Retina (tissue), 1 donor: ENCODE measurements at regions not wholly inside any gene's neighbourhood (a gene's known extent, or its start where the extent isn't known, plus 50 kb on each side); places are given as distances from the start of the nearest gene placed in this dataset.

ENCODE experiments used
- DNase-seq: peaks from one replicate; pipeline ENCODE4 v3.0.0-alpha.2; 2016

DNA sequence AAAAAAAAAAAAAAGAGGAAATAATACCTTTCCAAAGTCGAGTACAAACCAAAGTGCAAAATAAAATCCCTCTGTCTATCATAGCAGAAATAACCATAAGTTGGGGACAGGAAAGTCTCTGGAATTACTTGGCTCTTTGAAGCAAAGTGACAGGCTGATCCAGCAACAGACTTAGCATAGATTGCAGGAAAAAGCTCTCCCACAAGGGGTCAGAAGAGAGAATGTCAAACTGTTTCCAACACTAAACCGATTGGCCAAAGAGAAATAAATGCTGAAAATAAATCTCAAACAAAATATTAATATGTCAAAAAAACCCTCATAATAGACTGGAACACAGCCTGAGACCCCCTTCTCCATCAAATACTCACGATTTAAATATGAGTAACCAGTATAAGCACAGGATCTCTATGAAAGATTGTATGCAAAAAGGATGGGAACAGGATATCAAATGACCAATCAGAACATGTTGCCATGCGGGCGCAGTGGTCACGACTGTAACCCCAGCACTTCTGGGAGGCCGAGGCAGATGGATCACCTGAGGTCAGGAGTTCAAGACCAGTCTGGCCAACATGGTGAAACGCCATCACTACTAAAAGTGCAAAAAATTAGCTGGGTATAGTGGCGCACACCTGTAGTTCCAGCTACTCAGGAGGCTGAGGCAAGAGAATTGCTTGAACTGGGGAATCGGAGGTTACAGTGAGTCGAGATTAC lies 1000.7 kb upstream of the LRRN3 start:
- no peak for DNase-seq

DNA sequence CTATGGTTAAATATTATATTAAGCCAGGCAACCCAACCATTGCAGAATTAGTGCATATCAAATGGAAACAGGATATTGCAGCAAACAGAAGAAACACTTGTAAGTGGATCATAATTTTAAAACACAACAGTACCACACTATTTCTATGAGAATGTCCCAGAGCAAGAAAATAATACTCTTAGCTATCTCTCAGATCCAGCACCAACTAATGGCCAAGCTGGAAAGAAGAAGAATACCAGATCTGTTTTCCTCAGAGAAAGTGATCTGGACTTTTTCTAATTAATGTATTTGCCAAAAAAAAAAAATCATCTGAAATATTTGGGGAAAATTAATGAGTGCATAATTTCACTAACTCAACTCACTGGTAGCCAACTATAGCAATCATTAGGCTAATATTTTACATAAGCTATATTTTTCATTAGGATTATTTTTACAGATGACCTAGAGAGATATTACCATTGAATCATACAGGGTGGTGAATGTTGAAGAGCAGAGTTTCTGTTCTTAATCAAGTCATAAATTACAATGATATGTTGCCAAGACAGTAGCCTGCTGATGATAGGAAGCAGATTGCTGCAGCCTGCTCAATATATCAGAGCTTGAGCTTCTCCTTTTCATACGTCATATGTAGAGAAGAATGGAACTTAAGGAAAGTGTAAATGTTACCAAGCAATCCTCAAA lies 995.4 kb upstream of the LRRN3 start:
- no peak for DNase-seq

DNA sequence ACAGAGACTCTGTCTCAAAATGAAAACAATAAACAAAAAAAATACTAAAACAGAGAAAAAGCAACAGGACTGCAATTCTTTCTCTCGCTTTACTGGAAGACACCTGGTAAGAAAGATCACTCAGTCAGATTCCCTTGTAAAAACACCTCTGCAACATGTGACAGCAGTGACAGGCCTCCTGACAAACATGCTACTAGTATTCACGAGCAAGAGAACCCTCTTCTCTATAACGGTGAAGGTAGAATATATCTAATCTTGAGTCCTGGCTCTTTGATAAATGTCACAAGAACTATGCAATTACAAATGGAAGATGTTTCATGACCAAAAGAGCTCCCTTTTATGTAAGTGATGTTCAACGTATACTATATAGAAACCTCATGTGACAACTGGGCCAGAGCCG lies 986.7 kb upstream of the LRRN3 start:
- DNase-seq, result no peak

DNA sequence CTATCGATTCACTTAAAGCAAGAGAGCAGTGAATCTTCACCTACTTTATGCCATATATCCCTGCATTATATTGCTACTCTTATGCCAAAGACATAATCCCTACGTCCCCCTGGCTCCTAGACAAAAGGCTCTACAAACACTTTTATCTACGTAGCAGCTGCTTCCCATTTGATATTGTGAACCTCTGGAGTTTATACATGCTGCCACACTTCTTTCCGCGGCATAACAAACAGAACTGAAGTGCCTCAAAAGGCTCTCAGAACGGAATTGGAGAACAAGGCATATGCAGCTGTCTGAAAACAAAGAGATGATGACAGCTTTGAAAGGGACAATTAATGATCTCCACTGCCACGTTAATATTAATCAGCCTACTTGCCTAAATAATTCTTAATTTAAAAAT lies 985.6 kb upstream of the LRRN3 start:
- DNase-seq, result no peak

DNA sequence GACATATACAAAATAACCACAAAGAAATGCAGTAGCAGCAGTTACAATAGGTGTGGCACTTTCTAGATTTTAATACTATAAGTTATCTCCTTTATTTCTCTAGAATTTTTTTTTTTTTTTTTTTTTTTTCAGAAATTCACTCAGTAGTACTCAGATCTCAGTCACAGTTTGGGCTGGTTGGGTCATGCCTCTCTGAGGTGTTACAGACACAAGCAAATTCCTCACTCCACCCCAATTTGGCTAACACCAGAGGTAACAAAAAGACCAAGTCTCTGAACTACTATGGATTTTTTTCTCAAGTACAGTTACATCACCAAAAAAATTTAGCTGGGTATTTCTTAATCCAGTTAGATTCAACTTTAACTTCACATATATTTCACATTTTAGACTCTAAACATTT lies 985.1 kb upstream of the LRRN3 start:
- DNase-seq, result no peak

DNA sequence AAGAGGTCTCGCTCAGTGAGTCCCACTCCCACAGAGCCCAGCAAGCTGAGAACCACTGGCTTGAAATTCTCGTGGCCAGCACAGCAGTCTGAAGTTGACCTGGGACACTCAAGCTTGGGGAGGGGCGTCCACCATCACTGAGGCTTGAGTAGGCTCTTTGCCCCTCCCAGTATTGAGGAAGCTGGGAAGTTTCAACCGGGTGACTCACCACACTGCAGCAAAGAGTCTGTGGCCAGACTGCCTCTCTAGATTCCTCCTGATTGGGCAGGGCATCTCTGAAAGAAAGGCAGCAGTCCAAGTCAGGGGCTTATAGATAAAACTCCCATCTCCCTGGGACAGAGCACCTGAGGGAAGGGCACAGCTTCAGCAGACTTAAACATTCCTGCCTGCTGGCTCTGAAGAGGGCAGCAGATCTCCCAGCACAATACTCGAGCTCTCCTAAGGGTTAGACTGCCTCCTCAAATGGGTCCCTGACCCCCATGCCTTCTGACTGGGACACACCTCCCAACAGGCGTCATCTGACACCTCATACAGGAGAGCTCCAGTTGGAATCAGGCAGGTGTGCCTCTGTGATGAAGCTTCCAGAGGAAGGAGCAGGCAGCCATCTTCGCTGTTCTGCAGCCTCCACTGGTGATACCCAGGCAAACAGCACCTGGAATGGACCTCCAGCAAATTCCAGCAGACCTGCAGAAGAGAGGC lies 970.9 kb upstream of the LRRN3 start:
- DNase-seq, result no peak

DNA sequence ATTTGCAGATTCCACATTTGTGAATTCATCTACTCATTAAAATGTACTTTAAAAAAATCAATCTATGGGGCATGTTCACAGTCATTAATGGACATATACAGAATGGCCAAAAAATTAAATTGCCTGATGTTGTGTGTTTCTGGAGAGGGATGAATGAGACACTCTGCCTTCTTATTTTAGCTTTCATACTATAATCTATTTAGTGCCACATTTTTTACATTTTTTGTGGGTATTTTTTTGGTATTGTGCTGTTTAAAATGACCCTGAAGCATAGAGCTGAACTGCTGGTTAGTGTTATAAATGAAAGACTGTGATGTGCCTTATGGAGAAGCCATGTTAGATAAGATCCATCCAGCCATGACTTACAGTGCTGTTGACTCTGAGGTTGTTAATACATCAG lies 961.8 kb upstream of the LRRN3 start:
- DNase-seq, result no peak

DNA sequence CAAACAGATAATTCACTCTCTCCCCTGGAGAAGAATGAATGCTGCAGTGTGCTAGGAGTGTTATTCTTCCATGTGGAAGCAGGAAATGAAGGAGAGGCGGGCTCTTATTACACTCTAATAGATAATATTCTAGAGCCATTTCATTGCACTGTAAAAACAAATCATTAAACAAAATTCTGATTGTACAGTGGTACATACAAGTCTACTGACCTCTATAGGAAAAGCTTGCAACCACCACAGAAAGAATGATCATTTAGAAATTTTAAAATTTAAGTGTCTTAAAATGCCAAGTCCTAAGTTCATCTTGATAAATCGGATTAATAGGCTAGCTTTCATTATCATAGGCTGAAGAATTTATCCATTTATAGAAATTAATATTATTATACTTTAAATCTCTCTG lies 960.3 kb upstream of the LRRN3 start:
- DNase-seq, result no peak

DNA sequence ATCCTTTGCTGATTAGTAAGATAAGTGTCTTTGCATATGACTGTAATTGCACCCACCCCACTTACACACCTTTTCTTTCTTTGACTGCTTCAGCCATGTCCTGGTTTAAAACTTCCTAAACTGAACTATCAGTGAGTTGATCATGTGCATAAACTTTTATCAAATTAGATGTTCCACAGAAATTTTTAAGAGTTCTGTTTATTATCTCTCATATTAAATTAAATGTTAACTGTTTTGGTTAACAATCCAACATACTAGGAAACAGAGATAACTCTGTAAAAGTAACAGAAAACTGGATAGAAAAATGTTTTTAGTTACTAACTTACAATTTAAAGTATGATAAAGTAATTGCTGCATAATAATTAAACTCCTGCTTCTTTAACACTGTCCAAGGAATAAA lies 959.6 kb upstream of the LRRN3 start:
- DNase-seq, result no peak

DNA sequence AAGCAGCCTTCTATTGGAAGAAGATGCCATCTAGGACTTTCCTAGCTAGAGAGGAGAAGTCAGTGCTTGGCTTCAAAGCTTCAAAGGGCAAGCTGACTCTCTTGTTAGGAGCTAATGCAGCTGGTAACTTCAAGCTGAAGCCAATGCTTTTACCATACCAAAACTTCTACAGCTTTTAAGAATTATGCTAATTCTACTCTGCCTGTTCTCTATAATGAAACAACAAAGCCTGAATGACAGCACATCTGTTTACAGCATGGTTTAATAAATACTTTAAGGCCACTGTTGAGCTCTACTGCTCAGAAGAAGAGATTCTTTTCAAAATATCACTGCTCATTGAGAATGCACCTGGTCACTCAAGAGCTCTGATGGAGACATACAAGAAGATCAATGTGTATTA lies 951.9 kb upstream of the LRRN3 start:
- DNase-seq, result no peak

DNA sequence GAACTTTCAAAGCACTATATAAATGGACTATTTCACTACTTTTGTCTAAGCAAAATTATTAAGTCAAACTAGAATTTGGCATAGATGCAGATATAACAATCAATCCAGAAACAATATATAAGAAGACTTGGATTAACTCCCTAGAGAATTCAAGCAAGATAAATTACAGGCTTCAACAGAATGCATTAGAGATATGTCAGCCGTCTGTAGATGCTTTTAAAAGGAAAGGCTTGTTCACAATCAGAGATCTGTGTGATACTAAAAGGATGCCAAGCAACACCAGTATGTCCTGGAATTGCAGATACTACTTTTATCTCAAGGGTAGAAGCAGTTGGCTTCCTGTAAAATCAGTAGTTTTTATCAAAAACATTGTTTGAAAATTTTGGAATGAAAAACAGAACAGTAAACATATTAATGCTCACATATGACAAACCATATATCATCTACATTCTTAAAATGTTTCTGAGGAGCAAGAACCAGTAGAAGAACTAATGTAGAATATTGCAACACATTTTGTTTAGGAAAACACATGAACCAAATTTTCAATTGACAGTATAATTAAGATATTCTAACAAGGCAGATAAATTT lies 947.9 kb upstream of the LRRN3 start:
- DNase-seq, result no peak

DNA sequence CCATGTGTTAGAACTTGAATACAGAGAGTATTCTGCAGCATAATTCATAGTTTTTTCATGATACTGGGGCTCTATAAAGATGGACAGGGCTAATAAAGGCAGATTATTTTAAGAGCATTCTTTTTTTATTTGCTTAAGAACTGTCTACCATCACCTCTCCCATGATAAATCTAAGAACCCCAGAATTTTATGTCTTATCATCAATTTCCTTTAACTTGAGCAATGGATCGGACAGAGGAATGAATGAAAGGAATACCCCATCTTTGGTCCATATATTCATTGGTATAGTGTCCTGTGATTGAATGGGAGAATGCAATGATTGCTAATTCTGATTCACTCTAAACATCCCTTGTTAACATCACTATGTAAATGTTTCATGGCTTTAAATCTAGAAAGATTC lies 946.3 kb upstream of the LRRN3 start:
- no peak for DNase-seq

DNA sequence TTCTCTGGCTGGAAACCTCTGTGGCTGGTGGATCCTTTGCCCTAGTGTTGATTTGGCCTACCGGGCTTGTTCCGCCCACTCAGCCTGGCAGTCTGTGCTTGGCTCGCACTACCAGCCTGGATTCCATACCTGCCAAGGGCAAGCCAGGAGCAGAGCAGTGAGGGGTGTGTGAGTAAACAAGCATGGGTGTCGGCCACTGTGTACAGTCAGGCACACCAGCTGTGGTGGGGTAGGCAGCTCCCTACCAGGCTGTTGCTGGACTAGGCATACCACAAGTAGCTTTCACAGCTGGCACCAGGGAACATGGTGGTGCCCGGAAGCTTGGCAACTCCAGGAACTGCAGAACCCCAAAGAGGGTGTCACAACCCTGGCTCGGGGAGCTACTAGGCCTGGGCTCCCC lies 942.9 kb upstream of the LRRN3 start:
- no peak for DNase-seq

DNA sequence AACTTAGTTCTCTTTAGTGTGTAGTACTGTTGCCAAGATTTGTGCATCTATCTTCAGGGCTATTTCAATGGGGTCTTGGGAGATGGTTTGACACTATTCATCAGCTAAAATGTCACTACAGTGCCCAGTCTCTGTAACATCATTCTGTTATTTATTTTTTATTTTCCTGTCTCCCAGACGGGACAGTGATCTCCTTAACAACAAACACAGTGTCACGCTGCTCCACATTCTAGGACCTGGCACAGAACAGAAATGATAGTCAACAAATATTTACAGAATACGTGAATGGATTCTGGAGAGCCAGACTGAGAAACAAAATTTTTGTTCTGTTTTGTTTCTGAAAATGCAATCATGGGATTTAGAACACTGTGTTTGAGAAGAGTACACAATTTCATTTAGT lies 937.7 kb upstream of the LRRN3 start:
- no peak for DNase-seq

DNA sequence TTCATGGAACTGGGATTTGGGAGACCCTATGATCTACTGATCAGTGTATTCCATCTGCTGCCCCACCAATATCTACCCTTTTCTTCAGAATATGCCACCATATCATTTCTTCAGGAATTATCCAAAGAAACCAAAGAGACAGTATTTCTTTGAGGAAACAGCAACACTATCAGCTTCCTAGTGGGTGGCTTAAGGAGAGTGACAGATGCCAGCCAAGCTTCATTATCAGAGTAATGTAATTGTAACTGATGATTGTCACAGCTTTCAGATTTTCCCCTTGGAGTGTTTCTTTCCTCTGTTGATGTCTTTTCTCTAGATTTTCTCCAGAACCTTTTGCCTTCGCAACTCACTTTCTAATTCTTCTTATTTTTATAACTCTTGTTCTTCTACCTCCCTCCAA lies 934.4 kb upstream of the LRRN3 start:
- DNase-seq, result no peak

DNA sequence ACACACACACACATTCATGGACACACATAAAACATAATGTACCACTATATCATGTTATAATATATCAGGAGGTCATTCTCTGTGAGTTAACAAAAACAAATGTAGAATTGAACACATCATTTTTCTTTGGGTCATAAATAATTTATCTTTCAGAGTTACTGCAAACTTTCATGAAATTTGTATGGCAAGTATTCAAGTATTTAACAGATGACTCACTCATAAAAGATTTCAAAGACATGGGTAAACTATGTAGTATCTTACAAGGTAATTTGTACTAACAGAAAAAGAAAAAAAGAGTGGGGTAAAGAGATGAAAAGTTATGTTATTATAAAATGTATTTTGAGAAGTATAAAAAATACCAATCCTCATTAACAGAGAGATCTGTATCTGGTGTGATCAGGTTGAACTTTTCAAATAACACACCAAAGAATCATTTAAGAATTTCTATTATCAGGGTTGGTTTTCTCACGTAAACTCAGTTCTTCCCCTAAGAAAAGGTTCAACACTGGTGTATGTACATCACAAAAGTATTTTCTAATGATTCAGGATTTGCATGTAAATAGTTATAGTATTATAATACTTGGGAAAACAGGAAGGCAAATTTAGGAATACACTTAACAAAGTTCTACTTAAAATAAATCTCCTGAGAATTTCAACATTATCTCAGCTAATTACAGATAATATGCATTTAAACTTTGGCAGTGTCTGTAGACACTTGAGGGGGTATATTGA lies 933.1 kb upstream of the LRRN3 start:
- no peak for DNase-seq

DNA sequence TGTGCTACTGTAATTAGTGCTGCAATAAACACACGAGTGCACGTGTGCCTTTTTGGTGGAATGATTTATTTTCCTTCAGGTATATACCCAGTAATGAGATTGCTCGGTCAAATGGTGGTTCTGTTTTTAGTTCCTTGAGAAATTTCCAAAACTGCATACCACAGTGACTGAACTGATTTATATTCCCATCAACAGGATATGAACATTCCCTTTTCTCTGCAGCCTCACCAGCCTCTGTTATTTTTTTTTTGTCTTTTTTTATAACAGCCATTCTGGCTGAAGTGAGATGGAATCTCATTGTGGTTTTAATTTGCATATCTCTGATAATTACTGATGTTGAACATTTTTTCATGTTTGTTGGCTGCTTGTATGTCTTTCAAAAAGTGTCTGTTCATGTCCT lies 922.9 kb upstream of the LRRN3 start:
- no peak for DNase-seq

DNA sequence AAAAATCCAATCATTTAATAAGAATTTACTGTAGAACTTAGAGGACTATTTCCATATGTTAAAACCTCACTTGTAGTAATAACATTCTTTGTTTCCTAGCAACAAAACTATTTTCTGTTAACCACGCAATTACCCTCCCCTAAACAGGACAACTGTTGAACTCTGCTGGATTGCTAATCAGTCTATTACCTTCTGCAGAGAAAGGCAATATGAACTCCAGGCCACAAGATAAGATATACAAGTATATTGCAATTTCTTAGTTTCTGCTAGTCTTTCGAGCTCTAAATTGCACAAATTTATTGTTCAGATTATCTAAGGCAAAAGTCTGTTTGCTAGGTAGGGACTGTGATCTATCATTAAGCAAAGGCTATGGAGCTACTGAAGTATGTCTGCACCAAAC lies 920.1 kb upstream of the LRRN3 start:
- no peak for DNase-seq

DNA sequence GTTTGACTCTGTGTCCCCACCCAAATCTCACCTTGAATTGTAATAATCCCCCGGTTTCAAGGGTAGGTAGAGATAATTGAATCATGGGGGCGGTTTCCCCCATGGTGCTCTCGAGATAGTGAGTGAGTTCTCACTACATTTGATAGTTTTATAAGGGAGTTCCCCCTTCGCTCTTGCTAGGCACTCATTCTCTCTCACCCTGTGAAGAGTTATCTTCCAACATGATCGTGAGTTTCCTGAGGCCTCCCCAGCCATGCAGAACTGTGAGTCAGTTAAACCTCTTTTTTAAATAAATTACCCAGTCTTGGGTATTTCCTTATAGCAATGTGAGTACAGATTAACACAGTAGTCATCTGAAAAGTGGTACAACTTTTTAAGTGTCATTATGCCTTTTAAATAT lies 913.5 kb upstream of the LRRN3 start:
- DNase-seq, result no peak

DNA sequence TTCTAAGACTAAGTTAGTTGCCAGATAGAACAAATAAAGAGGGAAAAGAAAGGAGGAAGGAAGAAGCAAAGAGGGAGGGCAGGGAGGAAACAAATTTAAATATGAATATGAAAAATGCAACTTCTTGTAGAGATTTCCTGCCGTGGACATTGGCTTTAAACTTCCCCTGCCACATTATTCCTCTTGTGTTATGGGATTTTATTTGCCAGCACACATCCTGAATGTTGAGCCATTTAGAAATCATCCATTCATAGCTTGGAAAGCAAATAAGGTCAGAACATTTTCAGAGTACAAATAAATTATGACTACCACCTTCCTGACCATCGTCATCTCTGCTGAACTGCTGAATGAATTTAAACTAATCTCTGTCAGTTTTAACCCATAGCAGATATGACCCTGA lies 911.9 kb upstream of the LRRN3 start:
- DNase-seq, result no peak

DNA sequence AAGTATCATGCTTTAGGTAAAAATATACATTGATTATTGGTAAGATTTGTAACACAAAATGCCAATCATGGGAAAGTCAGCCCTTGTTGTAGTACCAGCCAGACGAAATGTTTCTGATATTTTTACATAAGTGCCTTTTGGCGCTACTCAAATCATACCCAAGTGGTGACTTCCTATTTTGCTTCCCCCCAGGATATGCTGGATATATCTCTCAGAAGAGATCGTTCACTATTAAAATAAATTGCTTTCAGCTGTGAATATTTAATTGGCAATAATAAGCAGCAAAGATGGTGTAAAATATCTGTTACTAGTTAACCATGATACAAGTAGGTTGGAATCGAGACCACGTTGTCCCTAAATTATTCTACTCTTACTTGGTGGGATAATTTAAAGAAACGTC lies 909.2 kb upstream of the LRRN3 start:
- DNase-seq, result no peak

DNA sequence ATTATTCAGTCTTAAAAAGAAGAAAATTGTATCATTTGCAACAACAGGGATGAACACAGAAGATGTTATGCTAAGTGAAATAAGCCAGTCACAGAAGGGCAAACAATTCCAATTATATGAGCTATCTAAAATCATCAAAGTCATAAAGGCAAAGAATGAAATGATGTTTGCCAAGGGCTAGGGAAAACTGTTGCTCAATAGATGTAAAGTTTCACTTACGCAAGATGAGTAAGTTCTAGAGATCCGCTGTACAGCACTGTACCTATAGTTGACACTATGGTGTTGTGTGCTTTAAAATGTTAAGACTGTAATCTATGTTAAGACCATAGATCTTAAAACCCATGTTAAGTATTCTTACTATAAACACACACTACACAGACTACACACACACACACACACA lies 904.6 kb upstream of the LRRN3 start:
- no peak for DNase-seq

DNA sequence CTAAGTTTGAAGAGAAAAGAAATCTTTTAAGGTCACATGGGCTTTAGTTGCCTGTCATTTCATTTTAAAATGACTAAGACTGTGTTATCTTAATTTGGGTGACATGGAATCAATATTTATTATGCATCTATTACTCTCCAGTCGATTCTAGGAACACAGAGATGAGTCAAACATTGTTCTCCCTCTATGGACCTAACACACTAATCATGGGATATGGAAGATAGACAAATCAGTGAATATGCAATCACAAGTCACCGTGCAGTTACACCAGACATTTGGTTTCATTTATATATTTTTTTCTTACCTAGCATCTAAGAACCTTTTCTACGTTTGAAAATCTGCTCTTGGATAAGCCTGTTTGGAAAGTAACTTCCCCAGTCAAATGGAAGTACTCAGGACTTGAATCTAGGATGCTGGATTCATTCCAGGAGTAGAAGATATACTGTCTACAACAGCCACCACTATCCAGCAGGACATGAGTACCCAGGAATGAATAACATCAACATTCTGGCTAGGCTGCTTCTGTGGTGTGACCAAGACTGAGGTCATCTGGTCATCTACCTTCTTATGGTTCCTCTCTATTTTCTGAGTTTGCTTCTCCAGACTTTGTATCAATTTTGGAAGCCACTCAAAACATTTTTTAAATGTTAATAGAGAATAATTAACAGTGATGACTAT lies 902.9 kb upstream of the LRRN3 start:
- DNase-seq, result no peak
